ENCODE measurements at regions not wholly inside any gene's neighbourhood (a gene's known extent, or its start where the extent isn't known, plus 50 kb on each side); places are given as distances from the start of the nearest gene placed in this dataset.

- TF ChIP-seq, protein P1, sequence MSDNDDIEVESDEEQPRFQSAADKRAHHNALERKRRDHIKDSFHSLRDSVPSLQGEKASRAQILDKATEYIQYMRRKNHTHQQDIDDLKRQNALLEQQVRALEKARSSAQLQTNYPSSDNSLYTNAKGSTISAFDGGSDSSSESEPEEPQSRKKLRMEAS (IDR thresholded peaks at IDR 0.05; ENCODE audit: low read depth, low read length) = no peak
- TF ChIP-seq MYC (IDR thresholded peaks at IDR 0.05; ENCODE audit: low read depth, low read length) = no peak
- no peak for TF ChIP-seq POLR2A (IDR thresholded peaks at IDR 0.05; ENCODE audit: extremely low read depth, insufficient read length)
- TF ChIP-seq CTCF (IDR thresholded peaks at IDR 0.05; ENCODE audit: low read depth, low read length) = no peak
- H3K4me3 ChIP-seq (ENCODE audit: low read depth, low read length) = no peak overlapping the region
- no peak for DNase-seq (ENCODE audit: low read depth)
Observed at GRCh38 chr13:81197966-81198365, 857.0 kb upstream of the SPRY2 start.

- no peak for DNase-seq (ENCODE audit: low read depth)
- no peak for TF ChIP-seq CTCF (IDR thresholded peaks at IDR 0.05; ENCODE audit: low read depth, low read length)
- TF ChIP-seq, protein P1 (IDR thresholded peaks at IDR 0.05; ENCODE audit: low read depth, low read length) = no peak
- TF ChIP-seq POLR2A (IDR thresholded peaks at IDR 0.05; ENCODE audit: extremely low read depth, insufficient read length) = no peak
- no peak for TF ChIP-seq MYC (IDR thresholded peaks at IDR 0.05; ENCODE audit: low read depth, low read length)
- no peak overlapping the region for H3K4me3 ChIP-seq (ENCODE audit: low read depth, low read length)
Observed at GRCh38 chr13:81197483-81197882, 856.6 kb upstream of the SPRY2 start.

DNA sequence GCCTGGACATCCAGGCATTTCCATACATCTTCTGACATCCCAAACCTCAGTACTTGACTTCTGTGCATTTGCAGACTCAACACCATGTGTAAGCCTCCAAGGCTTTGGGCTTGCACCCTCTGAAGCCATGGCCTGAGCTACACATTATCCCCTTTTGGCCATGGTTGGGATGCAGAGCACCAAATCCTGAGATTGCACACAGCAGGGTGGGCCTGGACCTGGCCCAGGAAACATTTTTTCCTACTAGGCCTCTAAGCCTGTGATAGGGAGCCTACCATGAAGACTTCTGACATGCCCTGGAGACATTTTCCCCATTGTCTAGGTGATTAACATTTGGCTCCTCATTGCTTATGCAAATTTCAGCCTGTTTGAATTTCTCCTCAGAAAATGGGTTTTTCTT, 853.4 kb upstream of the SPRY2 start:
- H3K4me3 ChIP-seq (ENCODE audit: low read depth, low read length) = no peak overlapping the region
- DNase-seq (ENCODE audit: low read depth) = no peak
- TF ChIP-seq, protein P1 (IDR thresholded peaks at IDR 0.05; ENCODE audit: low read depth, low read length) = no peak
- no peak for TF ChIP-seq CTCF (IDR thresholded peaks at IDR 0.05; ENCODE audit: low read depth, low read length)
- no peak for TF ChIP-seq POLR2A (IDR thresholded peaks at IDR 0.05; ENCODE audit: extremely low read depth, insufficient read length)
- no peak for TF ChIP-seq MYC (IDR thresholded peaks at IDR 0.05; ENCODE audit: low read depth, low read length)

DNA sequence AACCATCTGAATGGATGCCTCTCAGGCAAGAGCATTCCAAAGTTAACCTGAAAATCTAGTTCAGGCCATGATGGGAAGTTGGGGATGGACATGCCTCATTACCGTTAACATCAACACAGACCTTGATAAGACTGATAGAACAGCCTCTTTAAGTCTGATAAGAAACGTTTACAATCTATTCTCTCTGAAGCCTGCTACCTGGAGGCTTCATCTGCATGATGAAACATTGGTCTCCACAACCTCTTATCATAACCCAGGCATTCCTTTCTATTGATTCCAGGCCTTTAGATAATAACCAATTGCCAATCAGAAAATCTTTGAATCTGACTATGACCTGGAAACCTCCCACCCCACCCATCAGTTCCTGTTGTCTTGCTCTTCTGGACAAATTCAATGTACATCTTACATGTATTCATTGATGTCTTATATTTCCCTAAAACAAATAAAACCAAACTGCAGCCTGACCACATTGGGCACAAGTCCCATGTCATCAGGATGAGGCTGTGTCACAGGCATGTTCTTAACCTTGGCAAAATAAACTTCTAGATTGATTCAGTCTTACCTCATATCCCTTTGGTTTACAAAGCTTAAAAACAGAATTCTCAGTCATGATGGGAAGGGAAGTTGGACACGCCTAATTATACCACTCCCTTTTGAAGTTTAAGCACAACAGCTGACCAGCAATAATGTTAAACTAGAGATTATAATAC, 843.8 kb upstream of the SPRY2 start:
- DNase-seq (ENCODE audit: low read depth) = no peak
- H3K4me3 ChIP-seq (ENCODE audit: low read depth, low read length) = no peak overlapping the region
- TF ChIP-seq CTCF (IDR thresholded peaks at IDR 0.05; ENCODE audit: low read depth, low read length) (no peak), POLR2A (IDR thresholded peaks at IDR 0.05; ENCODE audit: extremely low read depth, insufficient read length) (no peak), MYC (IDR thresholded peaks at IDR 0.05; ENCODE audit: low read depth, low read length) (no peak)
- TF ChIP-seq, protein P1 (IDR thresholded peaks at IDR 0.05; ENCODE audit: low read depth, low read length) = no peak

- no peak for DNase-seq (ENCODE audit: low read depth)
- no peak overlapping the region for H3K4me3 ChIP-seq (ENCODE audit: low read depth, low read length)
- TF ChIP-seq CTCF (IDR thresholded peaks at IDR 0.05; ENCODE audit: low read depth, low read length) = no peak
- TF ChIP-seq MYC (IDR thresholded peaks at IDR 0.05; ENCODE audit: low read depth, low read length) = no peak
- TF ChIP-seq POLR2A (IDR thresholded peaks at IDR 0.05; ENCODE audit: extremely low read depth, insufficient read length) = no peak
- TF ChIP-seq, protein P1 (IDR thresholded peaks at IDR 0.05; ENCODE audit: low read depth, low read length) = no peak
Observed at GRCh38 chr13:81172603-81173002, 831.7 kb upstream of the SPRY2 start.
